NT2/D1 (cell line): ENCODE measurements at regions not wholly inside any gene's neighbourhood (a gene's known extent, or its start where the extent isn't known, plus 50 kb on each side); places are given as distances from the start of the nearest gene placed in this dataset.
A peak's percentile ranks its signal among the peaks of the same experiment; 100 is the strongest.

Experiments used
- DNase-seq: peaks from one replicate; pipeline ENCODE4 v3.0.0-alpha.2; 2011; ENCODE audit warnings: low read depth, low spot score
- H3K27me3 ChIP-seq: 2 replicates; pipeline ENCODE4 v1.6.0; 2011; ENCODE audit warnings: mild to moderate bottlenecking; ENCODE audit not compliant: insufficient read length, insufficient read depth
- H3K36me3 ChIP-seq: 2 replicates; pipeline ENCODE4 v1.6.1; 2011; ENCODE audit warnings: mild to moderate bottlenecking, low read length, mixed read lengths; ENCODE audit not compliant: insufficient read depth, insufficient read length
- H3K4me1 ChIP-seq: 2 replicates; pipeline ENCODE4 v1.5.1; 2011; ENCODE audit not compliant: insufficient read depth, insufficient read length
- H3K4me3 ChIP-seq: 2 replicates; pipeline ENCODE4 v1.5.1; 2011; ENCODE audit warnings: low read depth; ENCODE audit not compliant: insufficient read length
- H3K9ac ChIP-seq: 2 replicates; pipeline ENCODE4 v1.6.0; 2011; ENCODE audit warnings: low read depth; ENCODE audit not compliant: insufficient read length
- H3K9me3 ChIP-seq: 2 replicates; pipeline ENCODE4 v1.5.1; 2011; ENCODE audit warnings: mild to moderate bottlenecking, low read length; ENCODE audit not compliant: insufficient read depth
- SUZ12 ChIP-seq: IDR thresholded peaks from 2 replicates; pipeline ENCODE4 v1.6.1; 2011; ENCODE audit not compliant: insufficient read length, insufficient read depth; ENCODE audit errors: extremely low read depth
- YY1 ChIP-seq: IDR thresholded peaks from 2 replicates; pipeline ENCODE4 v1.6.1; 2011; ENCODE audit not compliant: insufficient read length, insufficient read depth
- ZNF274 ChIP-seq: IDR thresholded peaks from 2 replicates; pipeline ENCODE4 v1.6.1; 2011; ENCODE audit warnings: mild to moderate bottlenecking, low read depth, low read length

DNA sequence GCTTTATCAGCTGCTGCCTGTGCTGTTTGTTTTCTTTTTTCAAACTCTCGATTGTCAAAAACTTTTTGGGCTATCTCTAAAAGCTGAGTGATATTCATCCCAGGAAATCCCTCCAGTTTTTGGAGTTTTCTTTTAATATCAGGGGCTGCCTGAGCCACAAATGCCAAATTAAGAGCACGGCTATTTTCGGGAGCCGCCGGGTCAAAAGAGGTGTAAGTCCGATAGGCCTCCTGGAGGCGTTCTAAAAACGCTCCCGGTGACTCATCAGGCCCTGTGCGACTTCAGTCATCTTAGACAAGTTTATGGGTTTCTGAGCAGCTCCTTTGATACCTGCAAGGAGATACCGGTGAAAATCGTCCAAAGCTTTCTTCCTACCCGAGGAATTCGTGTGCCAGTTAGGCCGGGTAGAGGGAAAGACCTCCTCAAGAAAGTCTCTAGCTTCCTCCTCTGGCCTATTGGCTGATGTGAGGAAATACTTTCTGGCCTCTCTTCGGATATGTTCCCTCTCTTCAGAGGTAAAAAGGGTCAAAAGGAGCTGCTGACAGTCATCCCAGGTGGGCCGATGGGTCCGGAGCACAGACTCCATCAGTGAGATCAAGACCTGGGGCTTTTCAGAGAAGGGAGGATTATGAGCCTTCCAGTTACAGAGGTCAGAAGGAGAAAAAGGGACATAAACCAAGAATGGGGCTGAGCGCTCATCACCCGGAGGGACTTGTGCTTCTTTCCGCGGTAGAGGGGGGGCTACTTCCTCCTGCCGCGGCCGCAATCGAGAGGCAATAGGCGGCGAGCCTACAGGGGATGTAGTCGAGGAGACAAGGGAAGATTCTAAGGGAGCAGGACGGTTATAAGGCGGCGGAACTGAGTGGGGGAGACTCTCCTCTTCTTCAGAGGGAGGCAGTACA is 151.1 kb downstream of the TRIM27 start:
- Histone ChIP-seq H3K9me3 (no peaks in the 10 kb centered on the region), H3K4me1 (peaks cover 3% of the 10 kb centered on the region), H3K27me3 (peaks cover 88% of the 10 kb centered on the region), H3K36me3 (no peaks in the 10 kb centered on the region), H3K4me3 (peak overlapping the region; percentile 28), H3K9ac (peak overlapping the region; percentile 32)
- TF ChIP-seq YY1 (no peak), SUZ12 (no peak), ZNF274 (no peak)
- no peak for DNase-seq

DNA sequence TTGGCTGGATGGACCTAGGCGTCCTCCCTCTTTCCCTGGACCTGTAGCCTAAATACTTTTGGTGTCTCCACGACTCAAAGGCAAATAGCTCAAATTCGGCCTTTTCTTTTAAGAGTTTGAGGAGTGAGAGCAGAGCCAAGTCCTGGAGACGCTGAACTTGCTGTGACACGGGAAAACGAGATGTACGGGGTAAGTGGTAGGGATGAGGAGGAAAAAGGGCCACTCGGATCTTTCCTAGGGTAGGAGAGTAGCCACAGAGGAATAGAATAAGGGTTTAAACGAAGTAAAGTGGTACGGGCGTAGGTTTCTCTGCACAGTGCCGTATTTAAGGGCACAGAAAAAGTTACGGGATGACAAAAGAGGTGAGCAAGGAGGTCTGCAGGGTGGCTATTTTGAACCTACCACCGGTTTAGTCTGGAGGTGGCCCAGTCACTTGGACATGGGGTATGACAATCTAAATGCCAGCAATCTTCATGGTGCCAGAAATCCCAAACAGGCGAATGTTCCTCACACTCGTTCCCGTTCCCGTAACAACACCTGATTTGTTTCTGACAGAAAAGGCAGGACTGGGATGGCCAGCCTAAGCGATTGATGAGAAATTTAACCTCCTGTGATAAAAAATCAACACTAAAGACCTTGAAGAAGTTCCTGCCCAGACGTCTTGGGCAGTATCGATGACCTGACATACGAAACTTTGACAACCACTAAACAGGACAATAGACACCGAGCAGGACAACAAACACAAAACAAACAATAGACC is 149.3 kb downstream of the TRIM27 start:
- H3K27me3 ChIP-seq: peaks cover 87% of the 10 kb centered on the region
- no peaks in the 10 kb centered on the region for H3K9me3 ChIP-seq
- peak overlapping the region; percentile 32 for H3K9ac ChIP-seq
- H3K36me3 ChIP-seq: no peaks in the 10 kb centered on the region
- DNase-seq: no peak
- H3K4me3 ChIP-seq: no peak overlapping the region
- peaks cover 3% of the 10 kb centered on the region for H3K4me1 ChIP-seq
- TF ChIP-seq YY1: no peak
- TF ChIP-seq ZNF274: no peak
- no peak for TF ChIP-seq SUZ12

DNA sequence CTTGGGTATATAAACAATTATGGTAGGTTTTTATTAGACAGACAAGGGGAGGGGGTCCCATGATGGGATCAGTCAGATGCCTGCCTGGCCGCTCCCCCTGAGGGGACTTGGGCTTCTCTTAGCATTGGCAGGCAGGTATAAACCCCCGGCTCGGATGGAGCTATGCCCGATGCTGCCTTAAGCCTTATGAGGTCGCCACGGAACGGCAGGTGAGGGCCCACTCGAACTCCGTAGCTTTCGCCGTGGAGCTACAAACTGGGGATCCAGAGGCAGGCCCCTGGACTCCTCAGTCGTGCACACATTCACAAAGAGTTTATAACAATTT is 148.8 kb downstream of the TRIM27 start:
- H3K9ac ChIP-seq: no peak overlapping the region
- H3K27me3 ChIP-seq: peaks cover 87% of the 10 kb centered on the region
- peaks cover 3% of the 10 kb centered on the region for H3K4me1 ChIP-seq
- DNase-seq: no peak
- H3K4me3 ChIP-seq: no peak overlapping the region
- TF ChIP-seq SUZ12: no peak
- TF ChIP-seq YY1: no peak
- TF ChIP-seq ZNF274: no peak
- no peaks in the 10 kb centered on the region for H3K36me3 ChIP-seq
- no peaks in the 10 kb centered on the region for H3K9me3 ChIP-seq

DNA sequence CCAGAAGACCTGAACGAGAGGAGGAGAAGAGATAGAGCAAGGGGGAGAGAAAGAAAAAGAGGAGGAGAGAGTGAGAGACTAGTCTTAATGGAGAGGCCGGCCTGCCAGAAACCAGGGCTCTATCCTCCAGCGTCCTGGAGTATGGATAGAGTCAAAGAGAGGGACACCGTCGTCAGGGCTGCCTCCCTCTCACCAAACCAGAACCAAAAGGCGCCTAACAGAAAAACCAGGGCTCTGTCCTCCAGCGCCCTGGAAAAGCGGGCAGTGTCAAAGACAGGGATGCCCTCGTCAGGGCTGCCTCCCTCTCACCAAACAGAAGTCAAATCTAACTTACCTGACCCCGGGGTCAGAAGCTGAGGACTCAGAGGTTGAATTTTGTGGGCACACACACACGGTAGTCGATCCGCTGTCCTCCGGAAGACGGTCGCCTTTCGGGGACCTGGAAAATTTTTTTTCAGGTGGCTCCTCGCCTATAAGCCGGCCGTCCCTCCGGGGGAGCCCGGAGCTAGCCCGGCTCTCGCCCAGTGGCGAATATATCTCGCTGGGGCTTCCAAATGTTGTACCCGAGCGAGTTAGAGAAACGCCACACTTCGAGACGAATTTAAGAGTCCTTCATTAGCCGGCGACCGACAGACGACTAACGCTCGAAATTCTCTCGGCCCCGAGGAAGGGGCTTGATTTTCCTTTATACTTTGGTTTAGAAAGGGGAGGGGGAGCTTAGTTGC is 148.2 kb downstream of the TRIM27 start:
- peaks cover 3% of the 10 kb centered on the region for H3K4me1 ChIP-seq
- H3K27me3 ChIP-seq: peaks cover 87% of the 10 kb centered on the region
- no peak for DNase-seq
- H3K9ac ChIP-seq: peak overlapping the region; percentile 56
- no peaks in the 10 kb centered on the region for H3K36me3 ChIP-seq
- TF ChIP-seq SUZ12 (no peak), ZNF274 (no peak), YY1 (no peak)
- H3K9me3 ChIP-seq: no peaks in the 10 kb centered on the region
- peak overlapping the region; percentile 6 for H3K4me3 ChIP-seq

DNA sequence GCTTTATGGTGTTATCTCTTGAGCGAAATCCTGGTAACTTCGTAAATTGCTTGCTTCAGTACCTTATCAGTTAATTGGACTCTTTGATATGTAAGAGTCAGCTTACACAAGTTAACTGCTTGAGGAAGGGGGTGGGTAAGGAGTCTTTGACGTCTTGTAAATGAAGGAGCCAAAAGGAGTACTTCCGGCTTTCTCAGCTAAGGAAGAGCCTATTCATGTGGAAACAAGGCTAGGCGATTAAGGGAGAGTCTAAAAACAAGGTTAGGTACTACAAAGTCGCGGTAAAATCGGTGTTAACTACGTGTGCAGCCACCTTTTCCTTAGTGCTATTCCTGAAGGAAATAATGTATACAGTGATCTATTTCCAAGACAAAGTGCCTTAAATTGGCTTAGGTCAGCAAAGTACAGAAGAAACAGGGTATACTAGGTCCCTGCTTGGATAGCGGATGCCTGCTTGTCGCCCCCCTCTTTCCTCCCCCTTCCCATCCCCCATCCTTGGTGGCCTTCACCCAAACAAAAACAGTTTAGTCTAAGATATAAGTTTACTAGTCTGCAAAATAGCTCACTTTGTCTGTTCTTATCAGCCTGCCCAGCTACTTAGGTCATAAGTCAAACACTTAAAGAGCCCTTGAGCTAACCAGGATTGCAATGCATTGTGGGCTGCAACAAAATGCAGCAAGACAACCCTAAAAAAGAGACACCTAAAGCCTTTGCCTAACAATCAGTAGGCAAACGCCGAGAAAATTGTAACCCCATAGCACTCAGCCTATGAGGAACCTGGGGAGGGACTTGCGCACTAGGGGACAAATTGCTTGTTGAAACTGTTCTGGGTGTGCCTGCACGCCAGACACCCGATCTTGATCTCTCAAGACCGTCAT is 147.3 kb downstream of the TRIM27 start:
- TF ChIP-seq ZNF274: no peak
- no peak for TF ChIP-seq YY1
- no peak for TF ChIP-seq SUZ12
- Histone ChIP-seq H3K36me3 (no peaks in the 10 kb centered on the region), H3K4me3 (peak overlapping the region; percentile 0), H3K9me3 (no peaks in the 10 kb centered on the region), H3K27me3 (peaks cover 87% of the 10 kb centered on the region), H3K4me1 (peaks cover 3% of the 10 kb centered on the region), H3K9ac (no peak overlapping the region)
- DNase-seq: peak; percentile 77

DNA sequence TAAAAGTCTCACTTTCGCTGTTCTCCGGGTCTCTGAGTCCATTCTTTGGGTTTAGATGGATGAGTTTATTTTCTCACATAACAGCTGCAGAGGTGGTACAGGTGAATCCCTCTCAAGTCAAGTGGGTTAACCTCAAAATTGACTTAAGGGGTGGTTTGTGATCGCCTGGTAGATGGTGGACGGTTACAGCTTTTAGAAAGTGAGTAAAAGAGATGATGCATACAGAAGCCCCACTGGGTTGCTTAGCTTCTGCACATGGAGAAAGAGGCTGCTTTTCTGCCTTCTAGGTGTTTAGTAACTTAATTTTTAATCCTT is 146.7 kb downstream of the TRIM27 start:
- H3K4me1 ChIP-seq: peaks cover 3% of the 10 kb centered on the region
- DNase-seq: no peak
- H3K9ac ChIP-seq: no peak overlapping the region
- no peaks in the 10 kb centered on the region for H3K9me3 ChIP-seq
- peaks cover 85% of the 10 kb centered on the region for H3K27me3 ChIP-seq
- no peak for TF ChIP-seq ZNF274
- TF ChIP-seq SUZ12: no peak
- TF ChIP-seq YY1: no peak
- peak overlapping the region; percentile 0 for H3K4me3 ChIP-seq
- H3K36me3 ChIP-seq: no peaks in the 10 kb centered on the region

DNA sequence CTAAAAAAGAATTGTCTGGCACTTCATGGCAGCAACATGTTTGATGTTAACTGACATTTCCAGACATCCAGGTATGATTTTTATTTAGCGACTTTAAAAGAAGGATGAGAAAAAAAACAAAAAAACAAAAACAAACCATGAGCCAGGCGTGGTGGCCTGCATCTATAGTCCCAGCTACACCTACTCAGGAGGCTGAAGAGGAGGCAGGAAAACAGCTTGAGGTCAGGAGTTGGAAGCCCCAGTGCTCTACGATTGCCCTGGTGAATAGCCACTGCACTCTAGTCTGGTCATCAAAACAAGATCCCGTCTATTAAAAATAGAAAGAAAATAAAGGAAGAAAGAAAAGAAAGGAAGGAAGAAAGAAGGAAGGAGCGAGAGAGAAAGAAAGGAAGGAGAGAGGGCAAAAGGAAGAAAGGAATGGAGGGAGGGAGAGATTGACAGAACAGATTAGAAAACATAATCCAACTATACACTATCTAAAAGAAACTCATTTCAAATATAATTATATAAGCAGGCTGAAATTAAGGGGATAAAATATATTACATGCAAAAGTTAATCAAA is 141.6 kb downstream of the TRIM27 start:
- no peak for DNase-seq
- H3K9ac ChIP-seq: no peak overlapping the region
- H3K36me3 ChIP-seq: no peaks in the 10 kb centered on the region
- H3K4me1 ChIP-seq: no peaks in the 10 kb centered on the region
- no peak overlapping the region for H3K4me3 ChIP-seq
- H3K27me3 ChIP-seq: peaks cover 62% of the 10 kb centered on the region
- H3K9me3 ChIP-seq: no peaks in the 10 kb centered on the region
- TF ChIP-seq SUZ12 (no peak), ZNF274 (no peak), YY1 (no peak)
